Endodermal cell (in vitro differentiated cells): ENCODE measurements at regions not wholly inside any gene's neighbourhood (a gene's known extent, or its start where the extent isn't known, plus 50 kb on each side); places are given as distances from the start of the nearest gene placed in this dataset.

Experiments used
- DNase-seq: peaks from one replicate; pipeline ENCODE4 v3.0.0-alpha.2; 2017
- H3K27ac ChIP-seq: 2 replicates; pipeline ENCODE4 v1.5.1; 2013; ENCODE audit warnings: mild to moderate bottlenecking, low read depth, low read length, moderate library complexity
- H3K27me3 ChIP-seq: 2 replicates; pipeline ENCODE4 v1.6.1; 2013; ENCODE audit warnings: mild to moderate bottlenecking, low read length, moderate library complexity; ENCODE audit not compliant: insufficient read depth, control insufficient read depth, poor library complexity, severe bottlenecking
- H3K36me3 ChIP-seq: 2 replicates; pipeline ENCODE4 v1.7.0; 2013; ENCODE audit warnings: mild to moderate bottlenecking, low read length, moderate library complexity; ENCODE audit not compliant: control insufficient read depth, insufficient read depth
- H3K4me1 ChIP-seq: one replicate; pipeline ENCODE4 v1.7.0; 2013; ENCODE audit warnings: low read length; ENCODE audit not compliant: control insufficient read depth, insufficient read depth
- H3K4me3 ChIP-seq: 2 replicates; pipeline ENCODE4 v1.5.1; 2013; ENCODE audit warnings: mild to moderate bottlenecking, low read length, moderate library complexity
- H3K9ac ChIP-seq: 2 replicates; pipeline ENCODE4 v1.6.1; 2013; ENCODE audit warnings: mild to moderate bottlenecking, low read length, moderate library complexity; ENCODE audit not compliant: poor library complexity, severe bottlenecking; ENCODE audit errors: extremely low read depth
- H3K9me3 ChIP-seq: 2 replicates; pipeline ENCODE4 v1.6.1; 2013; ENCODE audit warnings: mild to moderate bottlenecking, low read length, moderate library complexity; ENCODE audit not compliant: control insufficient read depth
- H3K27ac Mint-ChIP-seq: 2 replicates; pipeline ENCODE4 v1.8.0; 2020; ENCODE audit warnings: mixed read lengths
- H3K27me3 Mint-ChIP-seq: 2 replicates; pipeline ENCODE4 v1.8.0; 2021; ENCODE audit warnings: mild to moderate bottlenecking, mixed read lengths; ENCODE audit not compliant: insufficient read depth
- H3K36me3 Mint-ChIP-seq: 2 replicates; pipeline ENCODE4 v1.8.0; 2020; ENCODE audit warnings: low read depth, mixed read lengths
- H3K4me1 Mint-ChIP-seq: 2 replicates; pipeline ENCODE4 v1.8.0; 2020; ENCODE audit warnings: mixed read lengths
- H3K4me3 Mint-ChIP-seq: 2 replicates; pipeline ENCODE4 v1.8.0; 2020; ENCODE audit warnings: mild to moderate bottlenecking, moderate library complexity, mixed read lengths
- H3K9me3 Mint-ChIP-seq: 2 replicates; pipeline ENCODE4 v1.8.0; 2020; ENCODE audit warnings: mild to moderate bottlenecking, mixed read lengths
- WGBS, 2 experiments: methylation state at CpG; one replicate each; pipeline versions ENCODE4 v1.1.5 to v1.1.7; 2013; ENCODE audit warnings: missing lambda C conversion rate in 2 of 2, mixed read lengths in 1 of 2; ENCODE audit not compliant: insufficient coverage in 1 of 2, insufficient read length in 1 of 2; 5-methylcytosine and 5-hydroxymethylcytosine counted together
- TF ChIP-seq, protein P1 (sequence below): fragments of 200-600 bp; sonication (generic); conservative IDR thresholded peaks from 2 replicates; pipeline ENCODE4 v1.5.0; 2021; ENCODE audit warnings: antibody characterized with exemption, mild to moderate bottlenecking

DNA sequence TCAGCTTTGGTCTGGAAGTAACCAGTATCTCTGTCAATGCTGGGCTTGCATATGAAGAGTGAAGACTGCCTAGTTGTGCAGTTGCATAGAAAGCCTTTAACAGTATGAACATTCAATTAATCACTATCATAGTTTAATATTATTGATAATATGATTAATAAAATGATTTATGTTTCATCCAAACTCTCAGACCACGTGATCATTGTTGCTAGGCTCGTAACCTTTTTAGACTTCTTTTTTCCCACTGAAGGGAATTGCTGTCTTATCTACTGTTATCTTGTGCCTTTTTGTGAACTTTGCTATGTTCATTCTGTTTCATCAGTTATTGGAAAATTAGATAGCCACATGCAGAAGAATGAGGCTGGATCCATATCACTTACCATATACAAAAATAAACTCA lies 536.4 kb upstream of the NOVA1 start:
- H3K9me3 ChIP-seq, result no peaks in the 10 kb centered on the region
- H3K36me3 ChIP-seq, result no peaks in the 10 kb centered on the region
- Mint-ChIP-seq H3K4me3 (no peak overlapping the region), H3K27ac (no peak overlapping the region), H3K9me3 (no peaks in the 10 kb centered on the region), H3K27me3 (no peaks in the 10 kb centered on the region), H3K4me1 (peaks cover 13% of the 10 kb centered on the region), H3K36me3 (no peaks in the 10 kb centered on the region)
- no peaks in the 10 kb centered on the region for H3K27me3 ChIP-seq
- peaks cover 3% of the 10 kb centered on the region for H3K4me1 ChIP-seq
- no peak overlapping the region for H3K4me3 ChIP-seq
- H3K9ac ChIP-seq, result no peak overlapping the region
- 91% methylated on average over 2 of the region's 2 CpGs; no CpG with 5 or more reads in 1 of the 2 experiments for WGBS, 2 experiments
- no peak overlapping the region for H3K27ac ChIP-seq
- TF ChIP-seq, protein P1, sequence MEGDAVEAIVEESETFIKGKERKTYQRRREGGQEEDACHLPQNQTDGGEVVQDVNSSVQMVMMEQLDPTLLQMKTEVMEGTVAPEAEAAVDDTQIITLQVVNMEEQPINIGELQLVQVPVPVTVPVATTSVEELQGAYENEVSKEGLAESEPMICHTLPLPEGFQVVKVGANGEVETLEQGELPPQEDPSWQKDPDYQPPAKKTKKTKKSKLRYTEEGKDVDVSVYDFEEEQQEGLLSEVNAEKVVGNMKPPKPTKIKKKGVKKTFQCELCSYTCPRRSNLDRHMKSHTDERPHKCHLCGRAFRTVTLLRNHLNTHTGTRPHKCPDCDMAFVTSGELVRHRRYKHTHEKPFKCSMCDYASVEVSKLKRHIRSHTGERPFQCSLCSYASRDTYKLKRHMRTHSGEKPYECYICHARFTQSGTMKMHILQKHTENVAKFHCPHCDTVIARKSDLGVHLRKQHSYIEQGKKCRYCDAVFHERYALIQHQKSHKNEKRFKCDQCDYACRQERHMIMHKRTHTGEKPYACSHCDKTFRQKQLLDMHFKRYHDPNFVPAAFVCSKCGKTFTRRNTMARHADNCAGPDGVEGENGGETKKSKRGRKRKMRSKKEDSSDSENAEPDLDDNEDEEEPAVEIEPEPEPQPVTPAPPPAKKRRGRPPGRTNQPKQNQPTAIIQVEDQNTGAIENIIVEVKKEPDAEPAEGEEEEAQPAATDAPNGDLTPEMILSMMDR, result no peak
- no peak for DNase-seq

DNA sequence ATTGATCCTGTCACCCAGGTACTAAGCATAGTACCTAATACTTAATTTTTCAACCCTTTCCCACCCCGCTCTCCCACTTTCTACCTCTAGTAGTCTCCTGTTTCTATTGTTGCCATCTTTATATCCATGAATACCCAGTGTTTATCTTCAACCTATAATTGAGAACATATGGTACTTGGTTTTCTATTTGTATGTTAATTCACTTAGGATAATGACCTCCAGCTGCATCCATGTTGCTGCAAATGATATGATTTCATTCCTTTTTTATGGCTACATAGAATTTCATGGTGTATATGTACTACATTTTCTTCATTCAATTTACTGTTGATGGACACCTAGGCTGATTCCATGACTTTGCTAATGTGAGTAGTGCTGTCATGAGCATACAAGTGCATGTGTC lies 547.3 kb upstream of the NOVA1 start:
- no peaks in the 10 kb centered on the region for H3K36me3 ChIP-seq
- Mint-ChIP-seq H3K4me1 (no peaks in the 10 kb centered on the region), H3K4me3 (no peak overlapping the region), H3K27me3 (peaks cover 4% of the 10 kb centered on the region), H3K36me3 (no peaks in the 10 kb centered on the region), H3K27ac (no peak overlapping the region), H3K9me3 (no peaks in the 10 kb centered on the region)
- 89% methylated on average over 1 of the region's 1 CpG; no CpG with 5 or more reads in 1 of the 2 experiments for WGBS, 2 experiments
- no peak for DNase-seq
- H3K9me3 ChIP-seq, result no peaks in the 10 kb centered on the region
- H3K4me1 ChIP-seq, result no peaks in the 10 kb centered on the region
- no peak overlapping the region for H3K27ac ChIP-seq
- TF ChIP-seq, protein P1, result no peak
- no peak overlapping the region for H3K4me3 ChIP-seq
- no peak overlapping the region for H3K9ac ChIP-seq
- no peaks in the 10 kb centered on the region for H3K27me3 ChIP-seq

DNA sequence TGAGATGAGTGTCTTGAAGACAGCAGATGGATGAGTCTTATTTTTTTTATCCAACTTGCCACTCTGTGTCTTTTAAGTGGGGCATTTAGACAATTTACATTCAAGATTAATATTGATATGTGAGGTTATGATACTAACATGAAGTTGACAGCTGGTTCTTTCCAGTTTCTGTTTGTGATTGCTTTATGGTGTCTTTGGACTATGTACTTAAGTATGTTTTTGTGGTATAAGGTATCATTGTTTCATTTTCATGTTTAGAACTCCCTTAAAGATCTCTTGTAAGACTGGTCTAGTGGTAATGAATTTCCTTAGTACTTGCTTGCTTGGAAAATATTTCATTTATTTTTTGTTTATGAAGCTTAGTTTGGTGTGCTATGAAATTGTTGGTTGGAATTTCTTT lies 550.3 kb upstream of the NOVA1 start:
- H3K9me3 ChIP-seq, result no peaks in the 10 kb centered on the region
- H3K9ac ChIP-seq, result no peak overlapping the region
- no peak overlapping the region for H3K27ac Mint-ChIP-seq
- H3K36me3 Mint-ChIP-seq, result no peaks in the 10 kb centered on the region
- DNase-seq, result no peak
- H3K27me3 Mint-ChIP-seq, result peaks cover 4% of the 10 kb centered on the region
- H3K4me3 Mint-ChIP-seq, result no peak overlapping the region
- no peaks in the 10 kb centered on the region for H3K27me3 ChIP-seq
- H3K27ac ChIP-seq, result no peak overlapping the region
- H3K4me1 Mint-ChIP-seq, result no peaks in the 10 kb centered on the region
- no peak overlapping the region for H3K4me3 ChIP-seq
- H3K9me3 Mint-ChIP-seq, result no peaks in the 10 kb centered on the region
- TF ChIP-seq, protein P1, result no peak
- H3K4me1 ChIP-seq, result no peaks in the 10 kb centered on the region
- H3K36me3 ChIP-seq, result no peaks in the 10 kb centered on the region
